Dermis microvascular lymphatic vessel endothelial cell (primary cell): ENCODE measurements at regions not wholly inside any gene's neighbourhood (a gene's known extent, or its start where the extent isn't known, plus 50 kb on each side); places are given as distances from the start of the nearest gene placed in this dataset.

Source experiments
- DNase-seq, 2 donors: peaks; one replicate each; pipeline versions ENCODE4 v3.0.0 to v3.0.0-alpha.2; 2010; ENCODE audit warnings: low read depth in 2 of 2

DNA sequence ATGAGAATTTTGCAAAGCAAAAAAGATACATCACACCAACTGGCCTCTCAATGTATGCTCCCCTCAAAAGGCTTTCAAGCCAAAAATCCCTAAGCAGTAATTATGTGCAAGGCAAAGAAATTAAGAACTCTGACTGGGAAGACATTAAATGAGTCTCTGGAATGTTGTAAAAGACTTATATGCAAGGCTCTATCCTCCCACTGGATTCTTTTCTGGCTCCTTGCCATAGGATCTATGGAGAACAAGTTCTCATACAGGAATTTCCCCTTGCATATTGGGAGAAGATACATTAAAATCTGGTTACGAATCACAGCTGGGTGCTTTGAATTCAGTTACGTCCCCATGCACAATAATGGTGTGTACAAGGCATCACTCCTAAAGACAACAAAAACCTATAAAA is 73.4 kb upstream of the ATL2 start:
- no peak for DNase-seq

- DNase-seq = no peak
Measured at GRCh38 chr2:38448692-38449410, 71.8 kb upstream of the ATL2 start.

DNA sequence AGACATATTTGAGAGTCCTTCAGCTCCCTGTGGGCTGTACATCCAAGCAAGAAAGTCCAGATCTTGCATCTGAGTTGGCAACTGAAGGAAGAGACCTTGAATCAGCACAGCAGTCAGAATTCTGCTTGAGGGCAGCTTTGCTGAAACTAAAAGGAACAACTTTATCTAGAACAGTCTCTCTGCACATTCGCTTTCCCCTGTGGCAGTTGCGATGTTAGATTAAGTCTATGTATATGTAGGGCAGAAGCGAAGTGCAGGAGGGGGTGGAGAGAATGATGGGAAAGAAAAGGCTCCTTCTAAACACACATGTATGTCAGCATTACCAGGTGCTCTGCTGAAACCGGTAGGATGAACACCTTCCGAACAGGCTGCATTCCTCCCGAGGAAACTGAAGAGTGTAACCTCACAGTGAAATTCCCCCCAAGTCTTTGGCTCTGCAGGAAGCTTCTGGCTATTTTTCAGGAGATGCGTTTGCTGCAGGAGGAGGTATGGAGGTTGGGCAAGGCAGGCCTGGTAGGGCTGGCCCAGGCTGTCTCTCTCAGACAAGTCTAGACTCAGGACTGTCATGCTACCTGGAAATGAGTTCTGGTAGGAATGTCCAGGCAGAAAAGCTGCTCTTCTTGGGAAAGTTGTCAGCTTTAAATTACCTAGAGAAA is 70.0 kb upstream of the ATL2 start:
- DNase-seq = no peak

- no peak for DNase-seq
Measured at GRCh38 chr2:38446418-38446817, 69.3 kb upstream of the ATL2 start.

DNA sequence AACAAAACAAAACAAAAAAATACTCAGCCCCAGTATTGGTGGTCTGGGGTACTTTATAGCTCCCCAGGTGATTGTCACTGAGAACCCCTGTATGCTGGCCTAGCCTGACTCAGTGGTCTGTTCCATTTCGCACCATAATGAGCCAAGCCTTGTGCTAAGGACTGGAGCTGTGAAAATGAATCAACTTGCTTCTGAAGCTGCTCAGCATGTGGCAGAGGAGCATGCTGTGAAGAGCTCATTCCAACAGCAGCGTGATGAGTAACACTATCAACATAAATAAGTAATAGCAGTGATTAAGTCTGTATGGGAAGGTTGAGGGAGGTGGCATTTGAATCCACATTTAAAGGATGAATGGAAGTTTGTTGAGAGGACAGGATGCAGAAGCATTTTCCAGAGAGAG is 67.2 kb upstream of the ATL2 start:
- DNase-seq = no peak

DNA sequence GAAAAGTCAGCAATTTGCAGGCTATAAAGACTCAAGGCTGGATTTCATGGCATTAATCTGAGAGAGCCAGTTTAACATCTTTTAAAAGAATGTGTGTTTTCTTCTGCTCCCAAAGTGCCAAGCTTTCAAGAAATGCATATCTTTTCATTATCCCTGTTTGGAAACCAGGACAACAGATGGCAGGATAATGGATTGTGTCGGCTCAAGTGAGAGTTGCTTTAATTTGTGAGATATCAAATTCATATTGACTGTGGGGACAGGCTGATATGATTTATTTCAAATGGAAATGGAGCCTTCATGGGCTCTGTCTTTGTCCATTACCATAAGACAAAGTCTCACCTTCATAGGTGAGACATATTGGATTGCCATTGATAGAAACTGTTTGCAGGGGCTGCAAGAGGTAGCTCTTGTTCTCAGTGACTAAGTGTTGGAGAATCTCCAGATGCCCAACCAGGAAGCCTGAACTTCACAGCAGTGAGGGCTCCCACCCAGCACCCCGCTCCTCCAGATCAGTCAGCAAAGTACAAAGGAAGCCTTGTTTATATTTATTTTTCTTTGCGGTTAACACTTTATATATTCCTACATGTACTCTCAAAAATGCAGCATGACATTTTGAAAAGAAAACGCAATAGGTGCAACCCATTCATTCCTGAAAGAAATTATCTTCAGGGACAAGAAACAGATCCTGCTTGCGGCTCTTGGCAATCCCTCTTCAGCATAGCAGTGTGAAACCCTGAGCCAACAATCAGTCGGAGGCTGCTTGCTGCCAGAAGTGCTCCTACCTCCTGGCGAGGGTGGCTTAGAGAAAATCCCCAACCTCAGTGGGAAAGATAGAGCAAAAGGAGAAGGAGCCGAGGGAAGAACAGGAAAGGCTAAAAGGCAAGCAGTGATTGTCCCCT is 65.8 kb upstream of the ATL2 start:
- DNase-seq = no peak

DNA sequence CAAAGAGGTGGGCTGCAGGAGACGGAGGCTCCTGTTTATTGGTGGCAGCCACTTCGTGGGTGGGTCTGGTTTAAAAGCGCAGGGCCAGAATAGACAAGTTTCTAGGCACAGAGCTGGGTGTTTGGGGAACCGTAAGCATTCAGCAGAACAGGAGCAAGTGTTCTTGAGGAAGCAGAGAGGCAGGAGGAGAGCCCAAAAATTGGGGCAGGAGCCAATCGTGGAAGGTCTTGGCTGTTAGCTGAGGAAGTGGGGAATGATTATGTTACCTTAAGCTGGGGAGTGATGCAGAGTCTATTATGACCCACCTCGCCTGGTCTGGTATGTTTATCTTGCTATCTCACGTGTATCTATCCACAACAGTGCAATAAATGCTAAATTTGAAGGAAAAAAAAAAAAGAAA is 64.3 kb upstream of the ATL2 start:
- DNase-seq = no peak

GRCh38 chr2:38440655-38441054 is 63.6 kb upstream of the ATL2 start:
- DNase-seq = no peak

- no peak for DNase-seq
Measured at GRCh38 chr2:38439863-38440262, 62.8 kb upstream of the ATL2 start.

DNA sequence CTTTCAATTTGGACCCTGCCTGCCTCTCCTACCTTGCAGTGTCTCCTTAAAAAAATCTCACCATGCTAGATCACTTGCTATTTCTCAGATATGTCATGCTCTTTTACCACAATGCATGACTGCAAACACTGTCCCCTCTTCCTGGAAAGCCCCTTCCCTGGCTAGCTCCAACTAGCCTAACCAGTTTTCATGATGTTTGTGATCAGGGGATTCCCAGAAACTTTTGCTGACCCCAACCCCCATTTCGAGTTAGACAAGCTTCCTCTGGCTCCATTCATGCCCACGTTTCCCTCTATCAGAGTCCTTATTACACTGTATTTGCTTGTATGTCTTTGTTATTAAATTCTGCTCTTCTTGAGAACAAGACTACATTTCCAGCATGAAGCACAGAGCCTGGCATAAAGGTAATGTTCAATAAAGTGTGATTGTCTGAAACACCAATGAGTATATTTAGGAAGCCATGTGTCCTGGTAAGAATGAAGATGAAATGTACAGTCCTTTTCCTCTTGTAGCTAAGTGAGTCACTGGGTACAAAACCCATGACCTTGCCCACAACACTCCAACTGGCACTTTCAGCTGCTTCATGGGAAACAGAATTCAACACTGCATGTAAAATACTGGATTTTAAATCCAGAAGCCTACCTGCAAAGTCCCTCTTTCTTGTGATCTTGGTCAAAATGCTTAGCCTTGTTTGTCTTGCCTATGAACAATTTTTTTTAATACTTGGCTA is 62.0 kb upstream of the ATL2 start:
- DNase-seq = no peak

DNA sequence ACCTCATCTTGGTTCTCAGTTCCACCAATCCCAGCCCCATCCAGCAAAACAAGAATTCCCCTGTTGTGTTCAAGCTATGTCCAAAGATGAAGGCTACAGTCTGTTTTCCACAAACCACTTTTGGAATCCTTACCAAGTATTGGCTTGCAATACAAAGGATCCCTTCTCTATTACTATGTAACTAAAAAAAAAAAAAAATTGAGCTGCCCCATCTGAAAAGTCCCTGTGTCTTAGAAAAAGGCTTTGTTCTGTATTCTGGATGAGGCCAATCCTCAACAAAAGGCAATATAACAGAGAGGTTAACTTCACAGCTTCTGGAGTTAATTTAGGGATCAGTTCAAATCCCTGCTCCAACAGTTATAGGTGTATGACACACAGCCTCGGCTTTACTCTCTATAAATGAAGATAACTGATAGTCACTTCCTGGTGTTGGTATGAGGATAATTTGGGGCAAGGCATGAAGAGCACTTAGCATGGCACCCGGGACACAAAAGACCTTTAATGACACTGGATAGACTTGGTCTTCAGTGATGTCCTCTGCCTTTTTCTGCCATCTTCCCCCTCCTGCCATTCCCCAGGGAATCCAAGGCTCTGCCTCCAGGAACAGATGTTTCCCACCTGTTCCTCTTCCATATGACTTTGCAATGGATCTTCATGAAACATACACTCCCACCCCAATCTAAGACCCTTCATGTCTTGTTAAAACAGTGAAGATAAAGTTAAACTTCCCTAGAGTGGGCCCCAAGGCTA is 61.2 kb upstream of the ATL2 start:
- DNase-seq = no peak

DNA sequence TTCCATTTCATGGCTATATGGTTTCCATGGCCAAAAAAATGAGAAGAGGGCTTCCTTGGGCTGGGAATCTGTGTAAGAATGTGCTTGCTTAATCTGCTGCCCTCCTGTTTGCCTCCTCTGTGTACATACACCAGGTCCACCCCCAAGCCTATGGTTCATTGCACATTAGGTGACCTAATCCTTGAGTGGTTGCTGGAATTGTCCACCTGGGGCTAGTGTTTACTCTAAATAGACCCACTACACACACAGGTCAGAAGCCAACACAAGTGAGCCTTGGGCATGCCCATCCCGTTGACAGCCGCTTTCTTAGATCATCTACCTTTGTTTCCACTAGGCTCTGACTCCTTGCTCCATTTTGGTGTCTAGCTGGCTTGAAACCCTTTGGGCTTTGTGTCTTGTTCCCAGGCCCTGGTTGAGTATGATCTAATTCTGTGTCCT is 59.2 kb upstream of the ATL2 start:
- no peak for DNase-seq

GRCh38 chr2:38435775-38436174 is 58.7 kb upstream of the ATL2 start:
- DNase-seq = no peak

DNA sequence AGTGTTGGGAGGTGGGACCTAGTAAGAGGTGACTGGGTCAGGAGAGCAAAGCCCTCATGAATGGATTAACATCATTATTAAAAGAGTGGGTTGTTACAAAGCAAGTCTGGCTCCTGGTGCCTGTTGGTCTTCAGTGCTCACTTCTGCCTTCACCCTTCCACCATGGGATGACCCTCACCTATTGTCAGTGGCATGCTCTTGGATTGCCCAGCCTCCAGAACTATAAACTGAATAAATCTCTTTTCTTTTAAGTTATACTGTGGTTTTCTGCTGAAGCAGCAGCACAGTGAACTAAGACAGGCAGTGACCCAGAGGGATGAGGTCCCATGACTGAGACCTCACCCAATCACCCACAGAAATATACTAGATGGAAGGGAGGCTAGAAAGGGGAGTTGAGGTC is 57.5 kb upstream of the ATL2 start:
- no peak for DNase-seq

DNA sequence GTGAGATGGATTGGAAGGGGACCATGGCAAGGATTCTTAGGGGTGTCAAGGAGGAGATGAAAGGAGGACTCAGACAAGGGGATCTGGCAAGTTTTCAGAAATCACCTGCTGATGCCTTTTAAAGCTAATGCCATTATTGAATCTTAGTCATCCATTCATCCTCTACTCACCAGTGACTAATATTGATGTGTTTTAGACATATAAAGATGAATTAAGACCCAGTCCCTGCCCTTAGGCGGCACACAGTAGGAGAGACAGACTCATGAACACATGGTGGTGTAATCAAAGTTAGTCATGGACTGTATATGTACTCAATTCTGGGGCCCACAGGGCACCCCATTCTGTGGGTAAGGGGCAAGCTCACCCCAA is 56.5 kb upstream of the ATL2 start:
- no peak for DNase-seq

DNA sequence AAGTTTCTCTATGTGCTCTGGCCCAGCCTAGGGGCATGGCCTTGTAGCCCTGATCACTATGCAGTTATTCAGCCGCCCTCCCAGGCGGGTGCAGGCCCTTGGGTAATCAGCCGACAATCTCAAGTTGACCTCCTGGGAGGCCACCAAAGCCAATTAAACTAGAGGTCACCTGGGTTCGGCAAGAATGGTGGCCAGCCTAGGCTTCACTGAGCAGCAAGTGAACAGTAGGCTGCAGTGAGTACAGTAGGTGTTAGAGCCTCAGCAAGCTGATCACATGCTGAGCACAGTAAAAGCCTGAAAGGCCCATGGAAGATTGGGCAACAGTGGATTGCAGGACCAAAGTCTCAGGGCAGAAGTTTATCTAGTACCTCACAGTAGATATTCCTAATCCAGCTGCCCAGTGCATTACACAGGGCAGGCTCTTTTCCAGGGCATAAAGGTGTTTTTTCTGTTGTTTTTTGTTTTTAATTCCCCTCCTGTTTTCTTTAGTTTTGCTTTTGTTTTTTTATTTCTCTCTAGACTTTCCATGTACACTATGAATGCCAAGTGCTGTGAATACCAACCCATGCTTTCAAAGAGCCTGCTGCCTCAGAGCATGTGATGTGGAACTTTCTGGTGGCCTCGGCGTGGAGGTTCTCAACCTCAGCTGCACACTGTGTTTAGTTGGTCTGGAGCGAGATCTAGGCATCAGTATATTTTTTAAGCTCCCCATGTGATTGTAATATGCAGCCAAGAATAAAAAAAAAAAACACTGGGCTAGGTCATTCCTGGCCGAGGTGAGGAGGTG is 55.9 kb upstream of the ATL2 start:
- no peak for DNase-seq

DNA sequence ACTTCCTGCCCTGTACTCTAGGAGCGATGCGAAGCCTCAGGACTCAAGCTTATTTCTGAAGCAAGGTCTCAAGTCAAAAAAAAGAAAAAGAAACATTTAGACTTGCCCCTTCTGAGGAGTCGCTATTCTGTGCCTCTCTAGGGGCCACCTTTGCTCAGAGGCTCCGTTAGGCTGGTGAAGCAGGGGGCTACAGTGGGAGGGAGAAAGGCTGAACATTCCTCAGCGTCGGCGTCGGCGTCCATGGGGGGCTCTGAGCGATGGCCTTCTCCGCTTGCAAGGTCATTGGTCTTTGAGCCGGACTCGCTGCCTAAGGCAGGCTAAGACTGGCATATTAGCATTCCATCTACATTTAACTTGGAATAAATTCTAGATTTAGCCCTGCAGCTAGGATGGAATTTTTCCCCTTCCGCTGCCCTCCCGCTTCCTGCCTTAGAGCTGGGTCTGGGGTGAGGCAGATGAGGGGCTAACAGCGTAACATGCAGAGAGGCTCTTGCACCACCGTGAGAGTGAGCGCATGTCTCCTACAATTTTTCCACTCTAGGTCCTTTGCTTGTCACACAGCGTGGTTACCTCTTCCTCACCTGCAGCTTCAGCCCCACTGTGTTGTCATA is 53.6 kb upstream of the ATL2 start:
- DNase-seq = no peak

DNA sequence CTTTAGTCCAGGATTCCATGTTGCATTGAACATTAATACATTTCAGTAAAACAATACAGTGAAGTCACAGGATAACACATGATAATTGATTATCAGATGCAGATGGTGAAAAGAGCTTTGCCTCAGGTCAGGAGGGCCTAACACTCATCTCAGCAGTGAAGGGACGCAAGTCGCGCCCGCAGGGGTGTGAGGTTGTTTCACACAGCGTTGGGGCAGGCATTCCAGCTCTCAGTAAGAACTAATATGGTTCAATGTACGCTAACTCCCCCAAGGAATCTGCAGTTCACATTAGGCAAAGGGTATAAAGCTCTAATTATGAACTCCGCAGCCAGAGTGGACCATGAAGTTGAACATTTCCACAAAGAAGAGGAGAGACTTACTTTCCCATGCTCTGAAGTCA is 53.1 kb upstream of the ATL2 start:
- no peak for DNase-seq

- no peak for DNase-seq
Measured at GRCh38 chr2:38427936-38428335, 50.9 kb upstream of the ATL2 start.

- DNase-seq = no peak
Measured at GRCh38 chr2:38427054-38427453, 50.0 kb upstream of the ATL2 start.
